ENCODE measurements at regions not wholly inside any gene's neighbourhood (a gene's known extent, or its start where the extent isn't known, plus 50 kb on each side); places are given as distances from the start of the nearest gene placed in this dataset.

DNA sequence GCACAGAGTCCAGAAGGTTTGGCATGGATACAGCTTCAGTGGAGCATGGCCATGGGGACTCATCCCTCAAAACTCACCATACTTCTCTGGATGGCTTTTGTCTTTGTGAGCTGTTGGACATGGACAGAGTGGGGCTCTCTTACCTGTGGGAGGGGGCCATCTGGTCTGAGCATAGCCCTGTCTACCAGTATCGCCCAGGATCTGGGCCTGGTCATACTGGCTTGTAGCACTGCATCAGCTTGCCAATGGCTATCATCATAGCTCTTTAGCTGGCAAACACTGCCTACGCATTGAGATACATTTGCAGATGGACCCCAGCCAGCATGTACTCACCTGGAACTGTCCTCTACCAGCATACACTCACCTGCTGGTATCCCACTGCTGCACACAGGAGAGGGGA, 975.2 kb upstream of the NOVA1 start:
- TF ChIP-seq FOXM1 (IDR thresholded peaks at IDR 0.05; ENCODE audit: borderline replicate concordance, low read depth), result no peak
- TF ChIP-seq EP300 (IDR thresholded peaks at IDR 0.05; ENCODE audit: borderline replicate concordance), result no peak
- TF ChIP-seq MAX (IDR thresholded peaks at IDR 0.05), result no peak
- TF ChIP-seq, protein P1, sequence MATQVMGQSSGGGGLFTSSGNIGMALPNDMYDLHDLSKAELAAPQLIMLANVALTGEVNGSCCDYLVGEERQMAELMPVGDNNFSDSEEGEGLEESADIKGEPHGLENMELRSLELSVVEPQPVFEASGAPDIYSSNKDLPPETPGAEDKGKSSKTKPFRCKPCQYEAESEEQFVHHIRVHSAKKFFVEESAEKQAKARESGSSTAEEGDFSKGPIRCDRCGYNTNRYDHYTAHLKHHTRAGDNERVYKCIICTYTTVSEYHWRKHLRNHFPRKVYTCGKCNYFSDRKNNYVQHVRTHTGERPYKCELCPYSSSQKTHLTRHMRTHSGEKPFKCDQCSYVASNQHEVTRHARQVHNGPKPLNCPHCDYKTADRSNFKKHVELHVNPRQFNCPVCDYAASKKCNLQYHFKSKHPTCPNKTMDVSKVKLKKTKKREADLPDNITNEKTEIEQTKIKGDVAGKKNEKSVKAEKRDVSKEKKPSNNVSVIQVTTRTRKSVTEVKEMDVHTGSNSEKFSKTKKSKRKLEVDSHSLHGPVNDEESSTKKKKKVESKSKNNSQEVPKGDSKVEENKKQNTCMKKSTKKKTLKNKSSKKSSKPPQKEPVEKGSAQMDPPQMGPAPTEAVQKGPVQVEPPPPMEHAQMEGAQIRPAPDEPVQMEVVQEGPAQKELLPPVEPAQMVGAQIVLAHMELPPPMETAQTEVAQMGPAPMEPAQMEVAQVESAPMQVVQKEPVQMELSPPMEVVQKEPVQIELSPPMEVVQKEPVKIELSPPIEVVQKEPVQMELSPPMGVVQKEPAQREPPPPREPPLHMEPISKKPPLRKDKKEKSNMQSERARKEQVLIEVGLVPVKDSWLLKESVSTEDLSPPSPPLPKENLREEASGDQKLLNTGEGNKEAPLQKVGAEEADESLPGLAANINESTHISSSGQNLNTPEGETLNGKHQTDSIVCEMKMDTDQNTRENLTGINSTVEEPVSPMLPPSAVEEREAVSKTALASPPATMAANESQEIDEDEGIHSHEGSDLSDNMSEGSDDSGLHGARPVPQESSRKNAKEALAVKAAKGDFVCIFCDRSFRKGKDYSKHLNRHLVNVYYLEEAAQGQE (IDR thresholded peaks at IDR 0.05; ENCODE audit: low read depth), result no peak
- TF ChIP-seq TAF1 (IDR thresholded peaks at IDR 0.05; ENCODE audit: low read depth), result no peak
- TF ChIP-seq CREB1 (IDR thresholded peaks at IDR 0.05; ENCODE audit: low read depth), result no peak
- no peak for TF ChIP-seq ZBTB7A (IDR thresholded peaks at IDR 0.05; ENCODE audit: low read depth)
- no peak for TF ChIP-seq YY1 (IDR thresholded peaks at IDR 0.05; ENCODE audit: low read depth)
